ENCODE measurements at regions not wholly inside any gene's neighbourhood (a gene's known extent, or its start where the extent isn't known, plus 50 kb on each side); places are given as distances from the start of the nearest gene placed in this dataset.

- Histone ChIP-seq H3K36me3 (replicated peaks in 1 of 2; ENCODE audit: control extremely low read depth in 1 of 2, control insufficient read depth in 1 of 2, extremely low read depth in 1 of 2, insufficient read depth in 2 of 2, low read length in 1 of 2) (no peaks in the 10 kb centered on the region), H3K4me1 (ENCODE audit: control insufficient read depth in 2 of 2, insufficient read depth in 2 of 2, low read length in 2 of 2) (no peaks in the 10 kb centered on the region), H3K27me3 (replicated peaks in 1 of 4; ENCODE audit: control extremely low read depth in 1 of 4, control insufficient read depth in 3 of 4, insufficient read depth in 4 of 4, low read length in 3 of 4) (no peaks in the 10 kb centered on the region), H3K4me3 (ENCODE audit: control extremely low read depth in 1 of 5, extremely low read depth in 1 of 5, insufficient read depth in 1 of 5, low read depth in 2 of 5, low read length in 4 of 5) (no peak overlapping the region), H3K9me3 (ENCODE audit: control extremely low read depth in 1 of 3, control insufficient read depth in 2 of 3, insufficient read depth in 1 of 3, low read length in 2 of 3) (no peaks in the 10 kb centered on the region), H2AFZ (ENCODE audit: insufficient read depth, low read depth, low read length, poor library complexity, severe bottlenecking) (no peak overlapping the region), H3K79me2 (ENCODE audit: control insufficient read depth, insufficient read depth, low read length) (no peaks in the 10 kb centered on the region), H3K9ac (ENCODE audit: low read length) (no peak overlapping the region), H3K27ac (ENCODE audit: low read length in 2 of 2) (no peak overlapping the region), H3K4me2 (replicated peaks; ENCODE audit: low read depth, low read length, poor library complexity, severe bottlenecking) (no peak overlapping the region), H4K20me1 (ENCODE audit: control insufficient read depth, insufficient read depth, low read length, poor library complexity, severe bottlenecking) (no peaks in the 10 kb centered on the region)
- POLR2A ChIA-PET: no interaction called here
- no peaks in the 10 kb centered on the region for H3K4me1 Mint-ChIP-seq
- CTCF ChIA-PET: no interaction called here
- no peak overlapping the region for H3K4me3 Mint-ChIP-seq
- ATAC-seq (ENCODE audit: low read depth): no peak
- no CpG with 5 or more reads among the region's 2 CpGs for WGBS (ENCODE audit: insufficient coverage)
- intact Hi-C loops (cut with micrococcal nuclease): no loop called here
- DNase-seq: no peak
- no peak for TF ChIP-seq EZH2 (IDR thresholded peaks at IDR 0.05; ENCODE audit: borderline replicate concordance, insufficient read depth, low read depth, low read length, poor library complexity, severe bottlenecking)
- TF ChIP-seq CTCF (IDR thresholded peaks at IDR 0.05): no peak
- H3K27me3 Mint-ChIP-seq: no peaks in the 10 kb centered on the region
- no peak overlapping the region for H3K27ac Mint-ChIP-seq
- no peaks in the 10 kb centered on the region for H3K9me3 Mint-ChIP-seq (ENCODE audit: insufficient read depth)
These were observed 684.0 kb downstream of the ZBBX start for GRCh38 chr3:166696103-166696502.

- WGBS (ENCODE audit: insufficient coverage): no CpG with 5 or more reads among the region's 1 CpG
- H3K4me3 Mint-ChIP-seq: no peak overlapping the region
- TF ChIP-seq CTCF (IDR thresholded peaks at IDR 0.05) (no peak), EZH2 (IDR thresholded peaks at IDR 0.05; ENCODE audit: borderline replicate concordance, insufficient read depth, low read depth, low read length, poor library complexity, severe bottlenecking) (no peak)
- Histone ChIP-seq H3K4me2 (replicated peaks; ENCODE audit: low read depth, low read length, poor library complexity, severe bottlenecking) (no peak overlapping the region), H3K36me3 (replicated peaks in 1 of 2; ENCODE audit: control extremely low read depth in 1 of 2, control insufficient read depth in 1 of 2, extremely low read depth in 1 of 2, insufficient read depth in 2 of 2, low read length in 1 of 2) (no peaks in the 10 kb centered on the region), H3K4me3 (ENCODE audit: control extremely low read depth in 1 of 5, extremely low read depth in 1 of 5, insufficient read depth in 1 of 5, low read depth in 2 of 5, low read length in 4 of 5) (no peak overlapping the region), H3K4me1 (ENCODE audit: control insufficient read depth in 2 of 2, insufficient read depth in 2 of 2, low read length in 2 of 2) (no peaks in the 10 kb centered on the region), H3K9me3 (ENCODE audit: control extremely low read depth in 1 of 3, control insufficient read depth in 2 of 3, insufficient read depth in 1 of 3, low read length in 2 of 3) (no peaks in the 10 kb centered on the region), H3K27me3 (replicated peaks in 1 of 4; ENCODE audit: control extremely low read depth in 1 of 4, control insufficient read depth in 3 of 4, insufficient read depth in 4 of 4, low read length in 3 of 4) (no peaks in the 10 kb centered on the region), H4K20me1 (ENCODE audit: control insufficient read depth, insufficient read depth, low read length, poor library complexity, severe bottlenecking) (no peaks in the 10 kb centered on the region), H3K27ac (ENCODE audit: low read length in 2 of 2) (no peak overlapping the region), H3K9ac (ENCODE audit: low read length) (no peak overlapping the region), H2AFZ (ENCODE audit: insufficient read depth, low read depth, low read length, poor library complexity, severe bottlenecking) (no peak overlapping the region), H3K79me2 (ENCODE audit: control insufficient read depth, insufficient read depth, low read length) (no peaks in the 10 kb centered on the region)
- H3K9me3 Mint-ChIP-seq (ENCODE audit: insufficient read depth): no peaks in the 10 kb centered on the region
- ChIA-PET POLR2A (no interaction called here), CTCF (no interaction called here)
- intact Hi-C loops (cut with micrococcal nuclease): no loop called here
- H3K27me3 Mint-ChIP-seq: no peaks in the 10 kb centered on the region
- DNase-seq (no peak), ATAC-seq (ENCODE audit: low read depth) (no peak)
- no peaks in the 10 kb centered on the region for H3K4me1 Mint-ChIP-seq
- H3K27ac Mint-ChIP-seq: no peak overlapping the region
These were observed 691.4 kb downstream of the ZBBX start for GRCh38 chr3:166688665-166689064.
